ENCODE measurements at regions not wholly inside any gene's neighbourhood (a gene's known extent, or its start where the extent isn't known, plus 50 kb on each side); places are given as distances from the start of the nearest gene placed in this dataset.

DNA sequence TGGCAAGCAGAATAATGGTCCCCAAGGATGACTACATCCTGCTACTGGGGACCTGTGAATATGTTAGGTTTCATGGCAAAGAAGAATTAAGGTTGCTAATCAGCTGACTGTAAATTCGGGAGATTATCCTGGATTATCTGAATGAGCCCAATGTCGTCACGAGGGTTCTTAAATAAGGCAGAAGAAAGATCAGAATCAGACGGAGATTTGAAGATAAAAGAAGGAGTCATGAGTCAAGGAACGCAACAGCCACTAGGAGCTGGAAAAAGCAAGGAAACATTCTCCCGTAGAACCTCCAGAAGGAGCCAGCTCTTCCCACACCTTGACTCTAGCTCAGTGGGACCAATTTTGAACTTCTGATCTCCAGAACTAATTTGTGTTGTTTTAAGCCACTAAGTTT, 82.9 kb upstream of the APBB1IP start:
- TF ChIP-seq, protein P1, sequence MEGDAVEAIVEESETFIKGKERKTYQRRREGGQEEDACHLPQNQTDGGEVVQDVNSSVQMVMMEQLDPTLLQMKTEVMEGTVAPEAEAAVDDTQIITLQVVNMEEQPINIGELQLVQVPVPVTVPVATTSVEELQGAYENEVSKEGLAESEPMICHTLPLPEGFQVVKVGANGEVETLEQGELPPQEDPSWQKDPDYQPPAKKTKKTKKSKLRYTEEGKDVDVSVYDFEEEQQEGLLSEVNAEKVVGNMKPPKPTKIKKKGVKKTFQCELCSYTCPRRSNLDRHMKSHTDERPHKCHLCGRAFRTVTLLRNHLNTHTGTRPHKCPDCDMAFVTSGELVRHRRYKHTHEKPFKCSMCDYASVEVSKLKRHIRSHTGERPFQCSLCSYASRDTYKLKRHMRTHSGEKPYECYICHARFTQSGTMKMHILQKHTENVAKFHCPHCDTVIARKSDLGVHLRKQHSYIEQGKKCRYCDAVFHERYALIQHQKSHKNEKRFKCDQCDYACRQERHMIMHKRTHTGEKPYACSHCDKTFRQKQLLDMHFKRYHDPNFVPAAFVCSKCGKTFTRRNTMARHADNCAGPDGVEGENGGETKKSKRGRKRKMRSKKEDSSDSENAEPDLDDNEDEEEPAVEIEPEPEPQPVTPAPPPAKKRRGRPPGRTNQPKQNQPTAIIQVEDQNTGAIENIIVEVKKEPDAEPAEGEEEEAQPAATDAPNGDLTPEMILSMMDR (IDR thresholded peaks at IDR 0.05), result no peak
- TF ChIP-seq POLR2A (IDR thresholded peaks at IDR 0.05), result no peak
